HepG2 (cell line): ENCODE measurements at regions not wholly inside any gene's neighbourhood (a gene's known extent, or its start where the extent isn't known, plus 50 kb on each side); places are given as distances from the start of the nearest gene placed in this dataset.
"Not testable (repeated sequence)": the region's sequence is repeated elsewhere in the genome, so short reads cannot be mapped to it uniquely, and the experiment has no call there.

Experiments used
- ATAC-seq: fragments of 200-7000 bp; cut with Tn5 transposase; 3 replicates; pipeline ENCODE4 v1.9.1; 2020; ENCODE audit warnings: mild to moderate bottlenecking, moderate library complexity
- BruUV-seq: library from RNA; stranded (reverse); fragments of 400-500 nt; replicated peaks from 2 replicates; lab custom pipeline; 2021; lab: Mats Ljungman, UMichigan
- CTCF ChIA-PET: fragments of 300-600 bp; formaldehyde crosslinking; extraction: SDS; loops from one replicate; lab custom pipeline; 2021; ENCODE audit warnings: low total read pairs, inconsistent platforms, low intra/inter-chr PET ratio; lab: Yijun Ruan, JAX
- POLR2A ChIA-PET: fragments of 350-600 bp; sonication (Branson Sonifier 250); formaldehyde crosslinking; loops from one replicate; lab custom pipeline; 2020; ENCODE audit warnings: antibody characterized with exemption, inconsistent platforms; lab: Yijun Ruan, JAX
- DNase-seq: peaks from one replicate; pipeline ENCODE4 v3.0.0-alpha.2; 2015; ENCODE audit warnings: low spot score
- FAIRE-seq: peaks from 3 replicates; lab custom pipeline; 2011; peaks lifted over from hg19 to GRCh38; lab: Jason Lieb, UNC
- H2AFZ ChIP-seq: one replicate; pipeline ENCODE4 v1.6.1; 2011; ENCODE audit warnings: low read length, inconsistent platforms
- H3K27ac ChIP-seq: fragments of 300-600 bp; 3 replicates; pipeline ENCODE4 v1.8.0; 2011; ENCODE audit warnings: mixed run types, mild to moderate bottlenecking, mixed read lengths, low read length, inconsistent platforms; ENCODE audit not compliant: insufficient read depth; ENCODE audit errors: extremely low read length
- H3K27me3 ChIP-seq, 2 experiments: fragments of 200-600 bp in 1 of 2; 2 replicates in 1 of 2; 3 replicates in 1 of 2; pipeline versions ENCODE4 v1.6.0 to v1.8.0; 2011; ENCODE audit warnings: low read length in 2 of 2, mild to moderate bottlenecking in 2 of 2, moderate library complexity in 2 of 2, inconsistent platforms in 1 of 2; ENCODE audit not compliant: insufficient read depth in 2 of 2, control insufficient read depth in 1 of 2
- H3K36me3 ChIP-seq, 2 experiments: fragments of 200-600 bp in 1 of 2; replicated peaks in 1 of 2; 2 replicates in 1 of 2; 3 replicates in 1 of 2; pipeline versions ENCODE4 v1.5.1 to v1.8.0; 2011; ENCODE audit warnings: low read length in 2 of 2, inconsistent platforms in 1 of 2; ENCODE audit not compliant: insufficient read depth in 2 of 2, control insufficient read depth in 1 of 2
- H3K4me1 ChIP-seq: 2 replicates; pipeline ENCODE4 v1.5.1; 2012; ENCODE audit warnings: low read length, inconsistent platforms; ENCODE audit not compliant: insufficient read depth
- H3K4me2 ChIP-seq: 2 replicates; pipeline ENCODE4 v1.6.0; 2011; ENCODE audit warnings: low read depth, low read length, inconsistent platforms
- H3K4me3 ChIP-seq, 3 experiments: fragments of 200-600 bp in 1 of 3; sonication (generic), shearing (Covaris generic) in 1 of 3; replicated peaks in 1 of 3; 2 replicates each; pipeline ENCODE4 v1.5.1; 2011 to 2016; ENCODE audit warnings: low read length in 3 of 3, inconsistent platforms in 2 of 3, low read depth in 2 of 3, mild to moderate bottlenecking in 2 of 3, control low read depth in 1 of 3, mixed read lengths in 1 of 3; ENCODE audit not compliant: insufficient read depth in 1 of 3
- H3K79me2 ChIP-seq: one replicate; pipeline ENCODE4 v1.6.1; 2011; ENCODE audit warnings: low read length, inconsistent platforms; ENCODE audit not compliant: insufficient read depth
- H3K9ac ChIP-seq: 2 replicates; pipeline ENCODE4 v1.6.0; 2011; ENCODE audit warnings: mild to moderate bottlenecking, low read depth, low read length, inconsistent platforms; ENCODE audit not compliant: insufficient read depth
- H3K9me3 ChIP-seq: 2 replicates; pipeline ENCODE4 v1.5.1; 2012; ENCODE audit warnings: mild to moderate bottlenecking, low read length
- H4K20me1 ChIP-seq: 2 replicates; pipeline ENCODE4 v1.6.0; 2011; ENCODE audit warnings: inconsistent platforms, mild to moderate bottlenecking, low read length, moderate library complexity; ENCODE audit not compliant: insufficient read depth
- GTF3A ChIP-seq: sonication (generic); formaldehyde crosslinking; conservative IDR thresholded peaks from 2 replicates; pipeline ENCODE4 v1.4.0; 2020; ENCODE audit warnings: mild to moderate bottlenecking, missing genetic modification reagents
- SALL2 ChIP-seq: sonication (generic); formaldehyde crosslinking; IDR thresholded peaks from 2 replicates; pipeline ENCODE4 v1.8.1; 2023; ENCODE audit warnings: mild to moderate bottlenecking, missing genetic modification reagents, inconsistent platforms
- TOPORS ChIP-seq: sonication (generic); formaldehyde crosslinking; IDR thresholded peaks from 2 replicates; pipeline ENCODE4 v1.8.0; 2023; ENCODE audit warnings: mild to moderate bottlenecking, missing genetic modification reagents
- ZEB1 ChIP-seq: IDR thresholded peaks from 2 replicates; pipeline ENCODE4 v1.6.1; 2012; ENCODE audit warnings: mild to moderate bottlenecking, low read depth, inconsistent platforms; ENCODE audit not compliant: insufficient replicate concordance
- ZMAT3 ChIP-seq: sonication (generic); formaldehyde crosslinking; conservative IDR thresholded peaks from 2 replicates; pipeline ENCODE4 v1.7.0; 2021; ENCODE audit warnings: missing genetic modification reagents
- WGBS: methylation state at CpG from one replicate; pipeline ENCODE4 v1.1.6; 2017; ENCODE audit warnings: low lambda C conversion rate; 5-methylcytosine and 5-hydroxymethylcytosine counted together
- in situ Hi-C: cut with HindIII; loops from 2 replicates; pipeline ENCODE4 v1.10.0; 2017; ENCODE audit warnings: low pct_unique_long_range_greater_than_20kb; ENCODE audit not compliant: extremely low pct_ligation_motif_present
- intact Hi-C: fragments of 100-400 bp; cut with micrococcal nuclease; formaldehyde crosslinking; loops from one replicate; pipeline ENCODE4 v1.10.0; 2022; ENCODE audit not compliant: unreplicated experiment
- TF ChIP-seq, protein P1 (sequence below): sonication (generic); formaldehyde crosslinking; conservative IDR thresholded peaks from 2 replicates; pipeline ENCODE4 v1.4.0; 2020; ENCODE audit warnings: missing genetic modification reagents
- TF ChIP-seq, protein P2 (sequence below): sonication (generic); formaldehyde crosslinking; IDR thresholded peaks from 2 replicates; pipeline ENCODE4 v1.5.0; 2020; ENCODE audit warnings: mild to moderate bottlenecking, missing genetic modification reagents

DNA sequence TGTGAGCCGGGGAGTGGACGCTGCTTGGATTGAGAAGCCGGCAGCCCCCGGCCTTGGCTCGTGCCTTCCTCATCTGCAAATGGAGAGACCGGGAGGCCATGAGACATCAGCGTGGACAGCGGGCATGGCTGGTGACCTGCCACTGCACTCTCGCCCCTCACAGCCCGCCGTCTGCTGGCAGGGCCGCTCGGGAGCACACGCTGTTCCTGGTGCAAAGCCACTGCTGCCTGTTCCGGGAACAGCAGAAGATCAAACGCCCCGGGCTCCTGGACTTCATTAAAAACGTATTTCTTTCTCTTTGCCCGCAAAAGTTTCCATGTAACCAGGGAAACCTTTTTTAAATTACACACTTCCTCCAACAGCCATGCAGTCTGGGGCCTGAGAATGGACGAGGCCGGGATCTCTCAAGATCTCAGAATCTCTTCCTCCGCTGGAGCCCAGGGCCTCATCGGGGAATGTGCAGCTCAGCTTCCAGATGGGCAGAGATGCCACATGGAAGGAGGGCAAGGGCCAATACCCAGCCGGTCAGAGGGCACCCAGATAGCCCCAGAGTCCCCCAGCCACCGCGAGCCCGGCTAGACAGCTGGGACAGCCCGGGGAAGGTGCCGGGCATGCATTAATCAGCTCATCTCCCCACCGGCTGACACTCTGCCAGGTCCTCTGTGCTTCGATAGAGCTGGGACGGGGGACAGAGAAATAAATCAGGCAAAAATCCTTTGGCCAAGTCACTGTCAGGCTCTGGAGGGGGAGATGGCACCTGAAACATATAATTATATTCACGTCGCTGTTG lies 62.8 kb upstream of the PRR5 start:
- Histone ChIP-seq H3K27me3 (peaks cover 0 to 6% of the 10 kb centered on the region in 2 experiments; a peak in 1 of 5 replicates), H3K4me3 (no peak overlapping the region), H3K4me1 (peaks cover 18% of the 10 kb centered on the region), H3K36me3 (no peaks in the 10 kb centered on the region), H3K9me3 (no peaks in the 10 kb centered on the region), H3K27ac (no peak overlapping the region), H3K9ac (no peak overlapping the region), H2AFZ (no peak overlapping the region), H3K4me2 (no peak overlapping the region), H4K20me1 (no peaks in the 10 kb centered on the region), H3K79me2 (no peaks in the 10 kb centered on the region)
- ATAC-seq (no peak), FAIRE-seq (no peak), DNase-seq (no peak)
- no TSS peak for BruUV-seq
- in situ Hi-C loops = loop anchor here (25.0 kb wide), 1 partner anchor 752 kb away; the partner anchor contains the start of gene PNPLA5
- POLR2A ChIA-PET = no interaction called here
- TF ChIP-seq, protein P1, sequence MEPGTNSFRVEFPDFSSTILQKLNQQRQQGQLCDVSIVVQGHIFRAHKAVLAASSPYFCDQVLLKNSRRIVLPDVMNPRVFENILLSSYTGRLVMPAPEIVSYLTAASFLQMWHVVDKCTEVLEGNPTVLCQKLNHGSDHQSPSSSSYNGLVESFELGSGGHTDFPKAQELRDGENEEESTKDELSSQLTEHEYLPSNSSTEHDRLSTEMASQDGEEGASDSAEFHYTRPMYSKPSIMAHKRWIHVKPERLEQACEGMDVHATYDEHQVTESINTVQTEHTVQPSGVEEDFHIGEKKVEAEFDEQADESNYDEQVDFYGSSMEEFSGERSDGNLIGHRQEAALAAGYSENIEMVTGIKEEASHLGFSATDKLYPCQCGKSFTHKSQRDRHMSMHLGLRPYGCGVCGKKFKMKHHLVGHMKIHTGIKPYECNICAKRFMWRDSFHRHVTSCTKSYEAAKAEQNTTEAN (CRISPR knock-in tag) = no peak
- TF ChIP-seq TOPORS (no peak), SALL2 (no peak), ZMAT3 (CRISPR knock-in tag) (no peak), ZEB1 (no peak), GTF3A (CRISPR knock-in tag) (no peak)
- TF ChIP-seq, protein P2, sequence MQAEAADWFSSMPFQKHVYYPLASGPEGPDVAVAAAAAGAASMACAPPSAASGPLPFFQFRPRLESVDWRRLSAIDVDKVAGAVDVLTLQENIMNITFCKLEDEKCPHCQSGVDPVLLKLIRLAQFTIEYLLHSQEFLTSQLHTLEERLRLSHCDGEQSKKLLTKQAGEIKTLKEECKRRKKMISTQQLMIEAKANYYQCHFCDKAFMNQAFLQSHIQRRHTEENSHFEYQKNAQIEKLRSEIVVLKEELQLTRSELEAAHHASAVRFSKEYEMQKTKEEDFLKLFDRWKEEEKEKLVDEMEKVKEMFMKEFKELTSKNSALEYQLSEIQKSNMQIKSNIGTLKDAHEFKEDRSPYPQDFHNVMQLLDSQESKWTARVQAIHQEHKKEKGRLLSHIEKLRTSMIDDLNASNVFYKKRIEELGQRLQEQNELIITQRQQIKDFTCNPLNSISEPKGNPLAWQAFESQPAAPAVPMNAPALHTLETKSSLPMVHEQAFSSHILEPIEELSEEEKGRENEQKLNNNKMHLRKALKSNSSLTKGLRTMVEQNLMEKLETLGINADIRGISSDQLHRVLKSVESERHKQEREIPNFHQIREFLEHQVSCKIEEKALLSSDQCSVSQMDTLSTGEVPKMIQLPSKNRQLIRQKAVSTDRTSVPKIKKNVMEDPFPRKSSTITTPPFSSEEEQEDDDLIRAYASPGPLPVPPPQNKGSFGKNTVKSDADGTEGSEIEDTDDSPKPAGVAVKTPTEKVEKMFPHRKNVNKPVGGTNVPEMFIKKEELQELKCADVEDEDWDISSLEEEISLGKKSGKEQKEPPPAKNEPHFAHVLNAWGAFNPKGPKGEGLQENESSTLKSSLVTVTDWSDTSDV = no peak
- intact Hi-C loops = no loop called here
- WGBS = 49% methylated on average over 19 of the region's 34 CpGs
- CTCF ChIA-PET = interaction anchor here (1.3 kb wide), 1 partner anchor 45 kb away, joined by 4 read pairs; no protein-coding TSS in a partner anchor

DNA sequence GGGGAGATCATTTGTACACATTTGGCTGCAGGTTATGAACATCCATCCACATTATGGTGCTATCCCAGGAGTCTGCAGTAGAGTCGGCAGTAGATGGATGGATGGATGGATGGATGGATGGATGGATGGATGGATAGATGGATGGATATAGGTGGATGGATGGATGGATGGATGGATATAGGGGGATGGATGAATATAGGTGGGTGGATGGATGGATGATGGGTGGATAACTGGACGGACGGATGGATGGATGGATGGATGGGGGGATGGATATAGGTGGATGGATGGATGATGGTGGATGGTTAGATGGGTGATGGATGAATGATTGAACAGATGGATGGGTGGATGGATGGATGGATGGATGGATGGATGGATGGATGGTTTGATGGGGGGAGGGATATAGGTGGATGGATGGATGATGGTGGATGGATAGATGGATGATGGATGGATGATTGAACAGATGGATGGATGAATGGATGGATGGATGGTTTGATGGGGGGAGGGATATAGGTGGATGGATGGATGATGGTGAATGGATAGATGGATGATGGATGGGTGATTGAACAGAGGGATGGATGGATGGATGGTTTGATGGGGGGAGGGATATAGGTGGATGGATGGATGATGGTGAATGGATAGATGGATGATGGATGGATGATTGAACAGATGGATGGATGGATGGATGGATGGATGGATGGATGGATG lies 65.3 kb upstream of the PRR5 start:
- CTCF ChIA-PET, H3K4me2 ChIP-seq, FAIRE-seq, intact Hi-C loops, ATAC-seq, H3K79me2 ChIP-seq, H3K27ac ChIP-seq, DNase-seq, H3K27me3 ChIP-seq, H4K20me1 ChIP-seq, H3K36me3 ChIP-seq, H2AFZ ChIP-seq, BruUV-seq, H3K9me3 ChIP-seq, H3K4me3 ChIP-seq, H3K9ac ChIP-seq: not testable (repeated sequence)
- POLR2A ChIA-PET = interaction anchor here (0.7 kb wide), 1 partner anchor 128 kb away, joined by 3 read pairs; no protein-coding TSS in a partner anchor
- peaks cover 16% of the 10 kb centered on the region for H3K4me1 ChIP-seq
- 61% methylated on average over 3 of the region's 3 CpGs for WGBS
- in situ Hi-C loops = loop anchor here (25.0 kb wide), 1 partner anchor 749 kb away; the partner anchor contains the start of gene PNPLA5
